Endodermal cell (in vitro differentiated cells): ENCODE measurements at regions not wholly inside any gene's neighbourhood (a gene's known extent, or its start where the extent isn't known, plus 50 kb on each side); places are given as distances from the start of the nearest gene placed in this dataset.

ENCODE experiments used
- DNase-seq: peaks from one replicate; pipeline ENCODE4 v3.0.0-alpha.2; 2017
- H3K27ac ChIP-seq: 2 replicates; pipeline ENCODE4 v1.5.1; 2013; ENCODE audit warnings: mild to moderate bottlenecking, low read depth, low read length, moderate library complexity
- H3K27me3 ChIP-seq: 2 replicates; pipeline ENCODE4 v1.6.1; 2013; ENCODE audit warnings: mild to moderate bottlenecking, low read length, moderate library complexity; ENCODE audit not compliant: insufficient read depth, control insufficient read depth, poor library complexity, severe bottlenecking
- H3K36me3 ChIP-seq: 2 replicates; pipeline ENCODE4 v1.7.0; 2013; ENCODE audit warnings: mild to moderate bottlenecking, low read length, moderate library complexity; ENCODE audit not compliant: control insufficient read depth, insufficient read depth
- H3K4me1 ChIP-seq: one replicate; pipeline ENCODE4 v1.7.0; 2013; ENCODE audit warnings: low read length; ENCODE audit not compliant: control insufficient read depth, insufficient read depth
- H3K4me3 ChIP-seq: 2 replicates; pipeline ENCODE4 v1.5.1; 2013; ENCODE audit warnings: mild to moderate bottlenecking, low read length, moderate library complexity
- H3K9ac ChIP-seq: 2 replicates; pipeline ENCODE4 v1.6.1; 2013; ENCODE audit warnings: mild to moderate bottlenecking, low read length, moderate library complexity; ENCODE audit not compliant: poor library complexity, severe bottlenecking; ENCODE audit errors: extremely low read depth
- H3K9me3 ChIP-seq: 2 replicates; pipeline ENCODE4 v1.6.1; 2013; ENCODE audit warnings: mild to moderate bottlenecking, low read length, moderate library complexity; ENCODE audit not compliant: control insufficient read depth
- H3K27ac Mint-ChIP-seq: 2 replicates; pipeline ENCODE4 v1.8.0; 2020; ENCODE audit warnings: mixed read lengths
- H3K27me3 Mint-ChIP-seq: 2 replicates; pipeline ENCODE4 v1.8.0; 2021; ENCODE audit warnings: mild to moderate bottlenecking, mixed read lengths; ENCODE audit not compliant: insufficient read depth
- H3K36me3 Mint-ChIP-seq: 2 replicates; pipeline ENCODE4 v1.8.0; 2020; ENCODE audit warnings: low read depth, mixed read lengths
- H3K4me1 Mint-ChIP-seq: 2 replicates; pipeline ENCODE4 v1.8.0; 2020; ENCODE audit warnings: mixed read lengths
- H3K4me3 Mint-ChIP-seq: 2 replicates; pipeline ENCODE4 v1.8.0; 2020; ENCODE audit warnings: mild to moderate bottlenecking, moderate library complexity, mixed read lengths
- H3K9me3 Mint-ChIP-seq: 2 replicates; pipeline ENCODE4 v1.8.0; 2020; ENCODE audit warnings: mild to moderate bottlenecking, mixed read lengths
- CTCF ChIP-seq: fragments of 200-600 bp; sonication (generic); conservative IDR thresholded peaks from 2 replicates; pipeline ENCODE4 v1.5.0; 2021; ENCODE audit warnings: antibody characterized with exemption, mild to moderate bottlenecking
- WGBS, 2 experiments: methylation state at CpG; one replicate each; pipeline versions ENCODE4 v1.1.5 to v1.1.7; 2013; ENCODE audit warnings: missing lambda C conversion rate in 2 of 2, mixed read lengths in 1 of 2; ENCODE audit not compliant: insufficient coverage in 1 of 2, insufficient read length in 1 of 2; 5-methylcytosine and 5-hydroxymethylcytosine counted together

GRCh38 chr13:81697826-81698225 lies 1356.9 kb upstream of the SPRY2 start:
- Histone ChIP-seq H3K4me3 (no peak overlapping the region), H3K27ac (no peak overlapping the region), H3K36me3 (no peaks in the 10 kb centered on the region), H3K27me3 (no peaks in the 10 kb centered on the region), H3K4me1 (no peaks in the 10 kb centered on the region), H3K9ac (no peak overlapping the region), H3K9me3 (peaks cover 25% of the 10 kb centered on the region)
- peaks cover 12% of the 10 kb centered on the region for H3K4me1 Mint-ChIP-seq
- H3K9me3 Mint-ChIP-seq: peaks cover 7% of the 10 kb centered on the region
- no peak overlapping the region for H3K27ac Mint-ChIP-seq
- H3K4me3 Mint-ChIP-seq: no peak overlapping the region
- no peaks in the 10 kb centered on the region for H3K27me3 Mint-ChIP-seq
- 89 to 94% methylated on average over 3 to 4 of the region's 4 CpGs for WGBS, 2 experiments
- no peak for DNase-seq
- peaks cover 11% of the 10 kb centered on the region for H3K36me3 Mint-ChIP-seq
- TF ChIP-seq CTCF: no peak

- Histone ChIP-seq H3K36me3 (no peaks in the 10 kb centered on the region), H3K27ac (no peak overlapping the region), H3K9me3 (no peaks in the 10 kb centered on the region), H3K4me1 (no peaks in the 10 kb centered on the region), H3K4me3 (no peak overlapping the region), H3K27me3 (no peaks in the 10 kb centered on the region), H3K9ac (no peak overlapping the region)
- H3K9me3 Mint-ChIP-seq: peaks cover 7% of the 10 kb centered on the region
- no peak for DNase-seq
- H3K4me1 Mint-ChIP-seq: peaks cover 1% of the 10 kb centered on the region
- H3K36me3 Mint-ChIP-seq: peaks cover 6% of the 10 kb centered on the region
- no peak for TF ChIP-seq CTCF
- 94% methylated on average over 2 of the region's 2 CpGs; no CpG with 5 or more reads in 1 of the 2 experiments for WGBS, 2 experiments
- no peak overlapping the region for H3K4me3 Mint-ChIP-seq
- H3K27ac Mint-ChIP-seq: no peak overlapping the region
- no peaks in the 10 kb centered on the region for H3K27me3 Mint-ChIP-seq
Measured at GRCh38 chr13:81686877-81687276, 1346.0 kb upstream of the SPRY2 start.

- H3K36me3 Mint-ChIP-seq: no peaks in the 10 kb centered on the region
- H3K9ac ChIP-seq: no peak overlapping the region
- no peak overlapping the region for H3K4me3 ChIP-seq
- no peaks in the 10 kb centered on the region for H3K36me3 ChIP-seq
- peaks cover under 1% of the 10 kb centered on the region for H3K9me3 ChIP-seq
- H3K27me3 Mint-ChIP-seq: no peaks in the 10 kb centered on the region
- TF ChIP-seq CTCF: no peak
- no peak for DNase-seq
- 91 to 100% methylated on average over 4 of the region's 4 CpGs for WGBS, 2 experiments
- H3K4me3 Mint-ChIP-seq: no peak overlapping the region
- no peaks in the 10 kb centered on the region for H3K27me3 ChIP-seq
- no peak overlapping the region for H3K27ac Mint-ChIP-seq
- H3K4me1 ChIP-seq: no peaks in the 10 kb centered on the region
- peaks cover 1% of the 10 kb centered on the region for H3K4me1 Mint-ChIP-seq
- H3K9me3 Mint-ChIP-seq: peaks cover 3% of the 10 kb centered on the region
- no peak overlapping the region for H3K27ac ChIP-seq
Measured at GRCh38 chr13:81683521-81683920, 1342.6 kb upstream of the SPRY2 start.
